A673 (cell line): ENCODE measurements at regions not wholly inside any gene's neighbourhood (a gene's known extent, or its start where the extent isn't known, plus 50 kb on each side); places are given as distances from the start of the nearest gene placed in this dataset.

ENCODE experiments used
- EZH2 ChIP-seq: fragments of 200-600 bp; sonication (generic); IDR thresholded peaks from 2 replicates; pipeline ENCODE4 v1.6.1; 2017; ENCODE audit warnings: borderline replicate concordance, low read depth, mild to moderate bottlenecking, mixed read lengths, antibody characterized with exemption, low read length; ENCODE audit not compliant: poor library complexity, severe bottlenecking
- TF ChIP-seq, protein P1 (sequence below): fragments of 300-800, 200-600 bp; sonication (generic); conservative IDR thresholded peaks from 2 replicates; pipeline ENCODE4 v1.5.1; 2017; ENCODE audit warnings: low read depth, mild to moderate bottlenecking, antibody characterized with exemption, low read length, moderate library complexity, mixed read lengths

GRCh38 chr1:78224861-78225552 lies 179.2 kb downstream of the GIPC2 start:
- TF ChIP-seq, protein P1, sequence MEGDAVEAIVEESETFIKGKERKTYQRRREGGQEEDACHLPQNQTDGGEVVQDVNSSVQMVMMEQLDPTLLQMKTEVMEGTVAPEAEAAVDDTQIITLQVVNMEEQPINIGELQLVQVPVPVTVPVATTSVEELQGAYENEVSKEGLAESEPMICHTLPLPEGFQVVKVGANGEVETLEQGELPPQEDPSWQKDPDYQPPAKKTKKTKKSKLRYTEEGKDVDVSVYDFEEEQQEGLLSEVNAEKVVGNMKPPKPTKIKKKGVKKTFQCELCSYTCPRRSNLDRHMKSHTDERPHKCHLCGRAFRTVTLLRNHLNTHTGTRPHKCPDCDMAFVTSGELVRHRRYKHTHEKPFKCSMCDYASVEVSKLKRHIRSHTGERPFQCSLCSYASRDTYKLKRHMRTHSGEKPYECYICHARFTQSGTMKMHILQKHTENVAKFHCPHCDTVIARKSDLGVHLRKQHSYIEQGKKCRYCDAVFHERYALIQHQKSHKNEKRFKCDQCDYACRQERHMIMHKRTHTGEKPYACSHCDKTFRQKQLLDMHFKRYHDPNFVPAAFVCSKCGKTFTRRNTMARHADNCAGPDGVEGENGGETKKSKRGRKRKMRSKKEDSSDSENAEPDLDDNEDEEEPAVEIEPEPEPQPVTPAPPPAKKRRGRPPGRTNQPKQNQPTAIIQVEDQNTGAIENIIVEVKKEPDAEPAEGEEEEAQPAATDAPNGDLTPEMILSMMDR: no peak
- no peak for TF ChIP-seq EZH2
